GM19438 (cell line): ENCODE measurements at regions not wholly inside any gene's neighbourhood (a gene's known extent, or its start where the extent isn't known, plus 50 kb on each side); places are given as distances from the start of the nearest gene placed in this dataset.

Source experiments
- ATAC-seq: cut with Tn5 transposase; IDR thresholded peaks from one replicate; pipeline ENCODE4 v1.9.1; 2021; ENCODE audit warnings: low read depth; ENCODE audit not compliant: unreplicated experiment

DNA sequence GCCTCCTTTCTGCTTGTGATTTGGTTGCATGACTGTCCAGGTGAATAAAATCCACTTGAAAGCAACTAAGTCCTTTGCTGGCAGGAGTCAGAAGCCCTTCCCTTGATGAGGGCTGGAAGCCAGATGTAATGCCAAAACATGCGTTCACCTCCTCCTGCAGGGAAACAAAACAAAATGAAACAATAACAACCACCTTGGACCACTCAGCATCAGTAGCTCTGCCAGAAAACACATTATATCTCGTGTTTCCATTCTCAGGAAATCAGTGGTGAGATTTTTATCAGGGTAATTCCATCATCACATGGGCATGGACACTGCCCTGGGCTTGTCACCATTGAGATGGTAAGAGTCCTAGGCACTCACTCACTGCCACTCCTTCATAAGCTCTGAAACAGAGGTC, 350.3 kb upstream of the ACTBL2 start:
- no peak for ATAC-seq

- ATAC-seq: no peak
These were observed 349.3 kb upstream of the ACTBL2 start for GRCh38 chr5:57831932-57832331.

GRCh38 chr5:57831090-57831489, 348.5 kb upstream of the ACTBL2 start:
- ATAC-seq: no peak

DNA sequence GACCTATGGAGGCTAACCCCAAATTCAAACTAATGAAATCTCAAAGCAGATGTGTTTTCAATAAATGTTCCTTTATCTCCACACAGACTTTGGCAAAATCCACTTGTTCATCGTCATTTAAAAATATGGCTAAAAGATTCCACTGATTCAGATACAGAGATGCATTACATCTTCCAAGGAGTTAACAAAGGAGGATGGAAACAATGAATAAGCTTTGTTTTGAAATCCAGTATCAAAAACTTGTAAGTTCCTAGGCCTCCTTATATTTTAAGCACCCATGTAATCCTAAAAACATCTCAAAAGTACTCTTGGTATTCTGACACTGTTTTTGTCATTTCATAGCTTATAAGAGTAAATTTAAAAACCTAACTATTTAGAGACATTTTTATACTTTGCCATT, 345.6 kb upstream of the ACTBL2 start:
- ATAC-seq: no peak

- ATAC-seq: no peak
These were observed 342.5 kb upstream of the ACTBL2 start for GRCh38 chr5:57825031-57825686.

GRCh38 chr5:57824623-57825022, 342.0 kb upstream of the ACTBL2 start:
- ATAC-seq: no peak

- ATAC-seq: no peak
These were observed 341.4 kb upstream of the ACTBL2 start for GRCh38 chr5:57824047-57824446.

GRCh38 chr5:57822651-57823050, 340.0 kb upstream of the ACTBL2 start:
- no peak for ATAC-seq

DNA sequence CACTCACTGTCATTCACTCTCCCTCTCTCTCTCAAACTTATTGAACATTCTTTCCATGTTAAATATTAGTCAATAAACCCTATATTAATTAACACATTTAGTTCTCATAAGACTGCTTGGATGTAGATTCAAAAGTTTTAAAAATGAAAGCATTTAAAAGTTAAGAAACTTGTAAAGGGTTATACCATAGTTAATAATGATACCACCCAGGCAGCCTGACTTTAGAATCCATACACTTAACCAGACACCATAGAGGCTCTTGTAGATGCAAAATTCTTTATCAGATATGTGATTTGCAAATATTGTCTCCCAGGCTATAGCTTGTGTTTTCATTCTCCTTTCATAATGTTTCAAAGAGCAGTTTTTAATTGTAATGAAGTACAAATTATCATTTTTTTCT, 335.8 kb upstream of the ACTBL2 start:
- no peak for ATAC-seq

GRCh38 chr5:57817924-57818323, 335.3 kb upstream of the ACTBL2 start:
- ATAC-seq: no peak

DNA sequence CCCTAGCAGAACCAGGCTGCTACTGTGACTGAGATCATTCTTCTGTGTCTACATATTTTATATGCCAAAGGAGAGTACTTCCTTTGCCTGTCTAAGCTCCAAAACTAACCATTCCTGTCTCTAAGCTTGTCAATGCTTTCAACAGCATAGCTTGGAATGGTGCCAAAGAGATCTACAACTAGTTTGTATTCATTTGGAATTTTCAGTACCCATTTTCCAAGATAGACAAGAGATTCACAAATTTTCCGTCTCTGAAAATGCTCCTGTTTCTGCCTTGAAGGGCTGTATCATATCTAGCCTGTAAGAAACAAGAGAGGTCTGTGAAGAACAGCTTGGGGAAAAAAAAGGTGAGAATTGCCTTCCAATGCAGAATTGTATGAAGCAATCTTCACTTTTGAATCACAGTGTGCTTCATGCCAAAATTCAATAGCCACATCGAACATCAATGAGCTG, 334.4 kb upstream of the ACTBL2 start:
- ATAC-seq: no peak

DNA sequence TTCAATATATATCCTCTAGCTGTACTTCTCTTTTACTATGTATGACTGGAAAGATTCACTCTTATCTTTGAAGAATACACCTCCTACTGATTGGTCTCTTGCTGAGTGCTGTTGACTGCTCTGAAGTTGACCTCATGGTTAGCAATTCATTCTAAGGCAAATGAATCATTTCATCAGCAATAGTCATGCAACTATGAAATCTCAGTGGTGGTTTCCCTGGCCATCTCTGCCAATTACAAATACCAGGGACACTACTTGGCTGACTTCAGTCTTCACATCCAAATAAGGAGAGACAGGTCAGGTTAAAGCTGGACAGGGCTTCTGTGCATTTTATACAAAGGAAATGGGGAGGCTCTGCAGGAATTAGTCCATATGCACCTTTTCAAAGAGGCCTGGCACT, 333.5 kb upstream of the ACTBL2 start:
- no peak for ATAC-seq

DNA sequence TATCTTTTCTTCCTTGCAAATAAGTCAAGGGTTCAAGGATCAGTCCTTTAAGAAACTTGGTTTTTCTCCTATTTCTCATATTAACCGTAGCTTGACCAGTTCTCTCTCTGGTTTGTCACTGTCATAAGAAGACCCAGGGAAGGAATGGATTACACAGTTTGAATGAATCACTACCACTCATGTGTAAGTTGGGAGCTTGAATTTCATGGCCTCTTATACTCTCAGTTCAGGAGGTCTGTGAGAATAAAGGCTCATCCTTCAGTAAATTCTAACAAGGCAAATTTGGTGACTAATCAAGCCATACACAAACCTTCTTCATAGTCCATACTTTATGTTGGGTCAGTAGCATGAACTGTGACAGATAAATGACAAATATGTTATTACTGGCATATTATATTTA, 323.1 kb upstream of the ACTBL2 start:
- no peak for ATAC-seq

DNA sequence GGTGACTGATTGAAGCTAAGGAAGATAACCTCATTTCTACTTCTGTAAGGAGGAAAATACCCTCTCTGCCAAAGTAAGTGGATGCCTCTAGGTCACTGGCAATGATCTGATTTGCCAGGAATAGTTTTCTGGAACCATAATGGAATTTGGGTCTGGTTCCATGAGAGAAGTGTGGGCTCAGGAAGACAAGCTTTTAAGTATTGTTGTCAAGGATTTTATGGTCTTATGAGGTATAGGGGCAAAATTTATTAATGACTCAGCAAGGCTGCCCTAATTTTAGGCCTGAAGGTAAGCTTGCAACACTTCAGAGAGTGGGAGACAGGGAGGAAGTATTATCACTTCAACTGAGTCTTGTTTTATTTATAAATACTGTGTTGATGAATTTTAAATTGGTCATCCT, 322.6 kb upstream of the ACTBL2 start:
- no peak for ATAC-seq

- no peak for ATAC-seq
These were observed 321.9 kb upstream of the ACTBL2 start for GRCh38 chr5:57804505-57804904.

GRCh38 chr5:57804007-57804444, 321.4 kb upstream of the ACTBL2 start:
- no peak for ATAC-seq

GRCh38 chr5:57802131-57802530, 319.5 kb upstream of the ACTBL2 start:
- no peak for ATAC-seq

DNA sequence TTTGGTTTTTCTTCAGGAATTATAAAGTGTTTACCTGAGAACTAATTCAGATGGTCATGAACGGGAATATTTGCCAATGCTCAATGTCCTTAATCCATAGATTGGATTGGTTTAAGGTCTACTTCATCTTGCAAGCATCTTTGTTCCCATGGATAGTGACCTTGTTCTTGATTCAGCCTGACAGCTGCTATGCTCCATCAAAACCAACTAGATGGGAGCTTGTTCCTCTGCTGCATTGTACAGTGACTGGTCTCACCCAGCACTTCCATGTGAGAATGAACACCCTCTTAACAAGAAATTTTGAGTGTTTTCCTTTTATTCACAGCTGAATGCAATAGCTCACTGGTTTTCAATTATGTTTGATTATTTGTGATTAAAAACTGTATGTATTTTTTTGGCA, 312.6 kb upstream of the ACTBL2 start:
- ATAC-seq: no peak

GRCh38 chr5:57791875-57792274, 309.3 kb upstream of the ACTBL2 start:
- ATAC-seq: no peak

- ATAC-seq: no peak
These were observed 303.3 kb upstream of the ACTBL2 start for GRCh38 chr5:57785946-57786345.

GRCh38 chr5:57784121-57784520, 301.5 kb upstream of the ACTBL2 start:
- no peak for ATAC-seq

- ATAC-seq: no peak
These were observed 301.1 kb upstream of the ACTBL2 start for GRCh38 chr5:57783693-57784092.

GRCh38 chr5:57780961-57781325, 298.3 kb upstream of the ACTBL2 start:
- ATAC-seq: no peak
